HCT116 (cell line): ENCODE measurements at regions not wholly inside any gene's neighbourhood (a gene's known extent, or its start where the extent isn't known, plus 50 kb on each side); places are given as distances from the start of the nearest gene placed in this dataset.

Source experiments
- ATAC-seq: fragments of 200-7000 bp; cut with Tn5 transposase; 2 replicates; pipeline ENCODE4 v1.9.1; 2020; ENCODE audit warnings: mild to moderate bottlenecking, moderate library complexity
- BruUV-seq: library from RNA; stranded (reverse); fragments of 400-500 nt; replicated peaks from 2 replicates; lab custom pipeline; 2021; lab: Mats Ljungman, UMichigan
- CTCF ChIA-PET: fragments of 300-600 bp; sonication (Branson Sonifier 250); formaldehyde crosslinking; loops from one replicate; lab custom pipeline; 2021; ENCODE audit warnings: antibody characterized with exemption; lab: Charles Lee
- POLR2A ChIA-PET: fragments of 300-600, 350-600 bp; sonication (Branson Sonifier 250); formaldehyde crosslinking; loops from one replicate; lab custom pipeline; 2021; ENCODE audit warnings: antibody characterized with exemption; lab: Charles Lee
- RAD21 ChIA-PET, 2 experiments: fragments of 300-600 bp; sonication (Branson Sonifier 250); formaldehyde crosslinking; loops; one replicate each; lab custom pipeline; 2023; ENCODE audit warnings: low total read pairs in 2 of 2; ENCODE audit not compliant: uncharacterized antibody in 2 of 2, unreplicated experiment in 2 of 2, low non-redundant PET in 1 of 2; lab: Charles Lee
- DNase-seq: peaks from one replicate; pipeline ENCODE4 v3.0.0-alpha.2; 2010; ENCODE audit warnings: low read depth, low spot score
- H2AFZ ChIP-seq: fragments of 200-600 bp; shearing (Covaris generic), sonication (generic); 2 replicates; pipeline ENCODE4 v1.6.1; 2017; ENCODE audit warnings: low read depth, mixed run types, mixed read lengths, antibody characterized with exemption, low read length; ENCODE audit not compliant: poor library complexity, severe bottlenecking
- H3K27ac ChIP-seq: 2 replicates; pipeline ENCODE4 v1.5.1; 2012; ENCODE audit warnings: low read depth, low read length
- H3K27me3 ChIP-seq: fragments of 200-600 bp; sonication (generic); 2 replicates; pipeline ENCODE4 v1.6.1; 2016; ENCODE audit warnings: mixed run types, low read length, mixed read lengths; ENCODE audit not compliant: insufficient read depth
- H3K36me3 ChIP-seq, 2 experiments: fragments of 200-500 bp in 1 of 2; fragments of 200-600 bp in 1 of 2; sonication (Bioruptor generic) in 1 of 2; sonication (generic) in 1 of 2; 2 replicates each; pipeline versions ENCODE4 v1.5.1 to v1.6.1; 2014 to 2016; ENCODE audit warnings: low read length in 2 of 2, inconsistent platforms in 1 of 2, mixed read lengths in 1 of 2, mixed run types in 1 of 2; ENCODE audit not compliant: insufficient read depth in 2 of 2, control insufficient read depth in 1 of 2
- H3K4me1 ChIP-seq, 2 experiments: fragments of 200-600 bp in 1 of 2; sonication (generic) in 1 of 2; 2 replicates each; pipeline versions ENCODE4 v1.5.1 to v1.6.1; 2012 to 2017; ENCODE audit warnings: low read length in 2 of 2, inconsistent platforms in 1 of 2, mild to moderate bottlenecking in 1 of 2, mixed read lengths in 1 of 2, mixed run types in 1 of 2, moderate library complexity in 1 of 2; ENCODE audit not compliant: insufficient read depth in 2 of 2, control insufficient read depth in 1 of 2
- H3K4me2 ChIP-seq: fragments of 200-600 bp; sonication (generic); 2 replicates; pipeline ENCODE4 v1.6.1; 2017; ENCODE audit warnings: mixed run types, low read length, mixed read lengths
- H3K4me3 ChIP-seq, 2 experiments: fragments of 200-600 bp in 1 of 2; sonication (generic) in 1 of 2; replicated peaks in 1 of 2; 2 replicates each; pipeline ENCODE4 v1.5.1; 2011 to 2016; ENCODE audit warnings: low read length in 2 of 2, control low read depth in 1 of 2, low read depth in 1 of 2, mild to moderate bottlenecking in 1 of 2, mixed read lengths in 1 of 2, mixed run types in 1 of 2
- H3K79me2 ChIP-seq: fragments of 200-600 bp; sonication (generic); 2 replicates; pipeline ENCODE4 v1.6.1; 2017; ENCODE audit warnings: mild to moderate bottlenecking, mixed run types, low read length, moderate library complexity, mixed read lengths; ENCODE audit not compliant: insufficient read depth
- H3K9ac ChIP-seq: fragments of 200-600 bp; sonication (generic); 2 replicates; pipeline ENCODE4 v1.6.1; 2016; ENCODE audit warnings: low read length, mixed read lengths
- H3K9me2 ChIP-seq: fragments of 200-600 bp; sonication (generic), shearing (Covaris generic); 2 replicates; pipeline ENCODE4 v1.6.1; 2017; ENCODE audit warnings: mixed run types, mild to moderate bottlenecking, moderate library complexity; ENCODE audit not compliant: insufficient read depth
- H3K9me3 ChIP-seq, 2 experiments: fragments of 200-500 bp in 1 of 2; fragments of 200-600 bp in 1 of 2; sonication (Bioruptor generic) in 1 of 2; sonication (generic) in 1 of 2; 2 replicates each; pipeline ENCODE4 v1.6.1; 2014 to 2017; ENCODE audit warnings: low read length in 2 of 2, mixed read lengths in 2 of 2, inconsistent platforms in 1 of 2, low read depth in 1 of 2, mild to moderate bottlenecking in 1 of 2, mixed run types in 1 of 2, moderate library complexity in 1 of 2; ENCODE audit not compliant: control insufficient read depth in 1 of 2, insufficient read depth in 1 of 2
- H4K20me1 ChIP-seq: fragments of 200-600 bp; sonication (generic), shearing (Covaris generic); 2 replicates; pipeline ENCODE4 v1.6.1; 2017; ENCODE audit warnings: mixed run types, mild to moderate bottlenecking, moderate library complexity; ENCODE audit not compliant: insufficient read depth
- EGR1 ChIP-seq: IDR thresholded peaks from 2 replicates; pipeline ENCODE4 v1.6.1; 2012; ENCODE audit warnings: low read depth
- EZH2phosphoT487 ChIP-seq: fragments of 200-600 bp; IDR thresholded peaks from 2 replicates; pipeline ENCODE4 v1.6.1; 2018; ENCODE audit warnings: antibody characterized with exemption, borderline replicate concordance
- JUND ChIP-seq: IDR thresholded peaks from 2 replicates; pipeline ENCODE4 v1.6.1; 2012
- POLR2A ChIP-seq: IDR thresholded peaks from 2 replicates; pipeline ENCODE4 v1.7.0; 2011; ENCODE audit warnings: borderline replicate concordance; ENCODE audit not compliant: insufficient read depth, insufficient read length; ENCODE audit errors: extremely low read depth
- POLR2AphosphoS5 ChIP-seq: IDR thresholded peaks from 2 replicates; pipeline ENCODE4 v1.6.1; 2011; ENCODE audit warnings: mild to moderate bottlenecking, low read depth, low read length, moderate library complexity
- TCF7L2 ChIP-seq: IDR thresholded peaks from 2 replicates; pipeline ENCODE4 v1.7.0; 2011; ENCODE audit warnings: borderline replicate concordance, inconsistent platforms; ENCODE audit not compliant: insufficient read depth, insufficient read length; ENCODE audit errors: extremely low read depth
- YY1 ChIP-seq: IDR thresholded peaks from 2 replicates; pipeline ENCODE4 v1.6.1; 2011; ENCODE audit warnings: low read length, low read depth, moderate library complexity, mild to moderate bottlenecking; ENCODE audit not compliant: insufficient replicate concordance; ENCODE audit errors: extremely low read depth
- ZFX ChIP-seq: fragments of 450-650 bp; IDR thresholded peaks from 2 replicates; pipeline ENCODE4 v1.6.1; 2017
- ZNF274 ChIP-seq: fragments of 200-500 bp; sonication (Bioruptor generic); IDR thresholded peaks from 2 replicates; pipeline ENCODE4 v1.6.1; 2014; ENCODE audit warnings: mild to moderate bottlenecking, low read depth, low read length, inconsistent platforms
- intact Hi-C: fragments of 100-400 bp; cut with micrococcal nuclease; formaldehyde crosslinking; loops from 2 replicates; pipeline ENCODE4 v1.10.0; 2022
- TF ChIP-seq, protein P1 (sequence below): IDR thresholded peaks from 2 replicates; pipeline ENCODE4 v1.6.1; 2012; ENCODE audit warnings: low read depth

DNA sequence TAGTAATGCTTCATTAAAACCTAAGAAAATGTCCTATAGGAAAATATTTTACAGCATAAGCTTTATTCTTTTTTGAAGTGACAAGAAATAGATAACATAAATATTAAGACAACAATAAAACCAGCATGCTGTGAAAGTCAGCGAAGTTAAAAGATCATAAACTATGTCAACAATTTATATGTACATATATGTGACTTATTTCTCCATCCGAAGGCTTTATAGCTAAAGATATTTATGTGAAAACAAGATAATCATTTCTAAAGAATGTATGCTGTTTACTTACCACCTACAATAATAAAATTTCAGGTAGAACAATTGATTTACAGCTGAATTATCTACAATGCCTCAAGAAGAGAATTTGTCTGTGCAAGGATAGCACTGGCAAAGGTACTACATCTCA lies 283.4 kb downstream of the CRPPA start:
- CTCF ChIA-PET: no interaction called here

DNA sequence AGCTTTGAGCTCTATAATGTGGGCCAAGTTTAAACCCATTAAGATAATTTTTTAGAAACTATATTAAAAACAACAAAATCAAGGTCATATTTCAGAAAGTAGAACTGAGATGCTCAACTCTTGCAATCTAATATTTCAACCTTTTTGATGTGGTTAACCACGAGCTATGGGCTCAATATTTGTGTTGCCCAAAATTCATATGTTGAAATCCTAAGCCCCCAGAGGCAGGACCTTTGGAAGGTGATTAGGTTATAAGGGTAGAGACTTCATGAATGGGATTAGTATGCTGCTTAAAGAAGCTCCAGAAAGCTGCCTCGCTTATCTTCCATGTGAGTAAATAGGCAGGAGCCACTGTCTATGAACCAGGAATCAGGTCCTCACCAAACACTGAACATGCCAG lies 284.4 kb downstream of the CRPPA start:
- ChIA-PET POLR2A (no interaction called here), CTCF (no interaction called here), RAD21 (no interaction called here)
- Histone ChIP-seq H3K36me3 (no peaks in the 10 kb centered on the region), H3K4me2 (no peak overlapping the region), H3K27ac (no peak overlapping the region), H3K9me2 (no peaks in the 10 kb centered on the region), H3K4me1 (no peaks in the 10 kb centered on the region), H3K4me3 (no peak overlapping the region), H4K20me1 (no peaks in the 10 kb centered on the region), H3K9me3 (no peaks in the 10 kb centered on the region), H3K27me3 (no peaks in the 10 kb centered on the region)
- ATAC-seq (no peak), DNase-seq (no peak)
- intact Hi-C loops: no loop called here
- TF ChIP-seq EZH2phosphoT487 (no peak), POLR2AphosphoS5 (no peak), JUND (no peak), TCF7L2 (no peak), POLR2A (no peak)
- TF ChIP-seq, all 23 proteins: peak for 0
- no peaks in the 10 kb centered on the region for H3K79me2 ChIP-seq
- no peak overlapping the region for H3K9ac ChIP-seq
- H2AFZ ChIP-seq: no peak overlapping the region
- BruUV-seq: no TSS peak

More for the DNA sequence above, 283.4 kb downstream of the CRPPA start:
- ChIA-PET POLR2A (no interaction called here), RAD21 (no interaction called here)
- Histone ChIP-seq H3K9me3 (no peaks in the 10 kb centered on the region), H3K9ac (no peak overlapping the region), H3K9me2 (no peaks in the 10 kb centered on the region), H3K79me2 (no peaks in the 10 kb centered on the region), H3K27ac (no peak overlapping the region), H2AFZ (no peak overlapping the region), H3K36me3 (no peaks in the 10 kb centered on the region), H3K27me3 (no peaks in the 10 kb centered on the region), H4K20me1 (no peaks in the 10 kb centered on the region), H3K4me3 (no peak overlapping the region), H3K4me1 (no peaks in the 10 kb centered on the region), H3K4me2 (no peak overlapping the region)
- intact Hi-C loops: no loop called here
- no peak for TF ChIP-seq POLR2A
- no peak for TF ChIP-seq YY1
- TF ChIP-seq, protein P1, sequence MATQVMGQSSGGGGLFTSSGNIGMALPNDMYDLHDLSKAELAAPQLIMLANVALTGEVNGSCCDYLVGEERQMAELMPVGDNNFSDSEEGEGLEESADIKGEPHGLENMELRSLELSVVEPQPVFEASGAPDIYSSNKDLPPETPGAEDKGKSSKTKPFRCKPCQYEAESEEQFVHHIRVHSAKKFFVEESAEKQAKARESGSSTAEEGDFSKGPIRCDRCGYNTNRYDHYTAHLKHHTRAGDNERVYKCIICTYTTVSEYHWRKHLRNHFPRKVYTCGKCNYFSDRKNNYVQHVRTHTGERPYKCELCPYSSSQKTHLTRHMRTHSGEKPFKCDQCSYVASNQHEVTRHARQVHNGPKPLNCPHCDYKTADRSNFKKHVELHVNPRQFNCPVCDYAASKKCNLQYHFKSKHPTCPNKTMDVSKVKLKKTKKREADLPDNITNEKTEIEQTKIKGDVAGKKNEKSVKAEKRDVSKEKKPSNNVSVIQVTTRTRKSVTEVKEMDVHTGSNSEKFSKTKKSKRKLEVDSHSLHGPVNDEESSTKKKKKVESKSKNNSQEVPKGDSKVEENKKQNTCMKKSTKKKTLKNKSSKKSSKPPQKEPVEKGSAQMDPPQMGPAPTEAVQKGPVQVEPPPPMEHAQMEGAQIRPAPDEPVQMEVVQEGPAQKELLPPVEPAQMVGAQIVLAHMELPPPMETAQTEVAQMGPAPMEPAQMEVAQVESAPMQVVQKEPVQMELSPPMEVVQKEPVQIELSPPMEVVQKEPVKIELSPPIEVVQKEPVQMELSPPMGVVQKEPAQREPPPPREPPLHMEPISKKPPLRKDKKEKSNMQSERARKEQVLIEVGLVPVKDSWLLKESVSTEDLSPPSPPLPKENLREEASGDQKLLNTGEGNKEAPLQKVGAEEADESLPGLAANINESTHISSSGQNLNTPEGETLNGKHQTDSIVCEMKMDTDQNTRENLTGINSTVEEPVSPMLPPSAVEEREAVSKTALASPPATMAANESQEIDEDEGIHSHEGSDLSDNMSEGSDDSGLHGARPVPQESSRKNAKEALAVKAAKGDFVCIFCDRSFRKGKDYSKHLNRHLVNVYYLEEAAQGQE: no peak
- TF ChIP-seq ZFX: no peak
- no peak for TF ChIP-seq POLR2AphosphoS5
- no peak for TF ChIP-seq ZNF274
- TF ChIP-seq EGR1: no peak
- no peak for DNase-seq
- no peak for ATAC-seq
- no TSS peak for BruUV-seq
